IgD-negative memory B cell (primary cell): ENCODE measurements at regions not wholly inside any gene's neighbourhood (a gene's known extent, or its start where the extent isn't known, plus 50 kb on each side); places are given as distances from the start of the nearest gene placed in this dataset.

Experiments used
- H3K27ac Mint-ChIP-seq, 3 donors: one replicate each; pipeline ENCODE4 v1.8.0; 2020 to 2022; ENCODE audit warnings: mild to moderate bottlenecking in 3 of 3, mixed read lengths in 3 of 3, moderate library complexity in 1 of 3
- H3K27me3 Mint-ChIP-seq: one replicate; pipeline ENCODE4 v1.8.0; 2021; ENCODE audit warnings: mixed read lengths
- H3K36me3 Mint-ChIP-seq: one replicate; pipeline ENCODE4 v1.8.0; 2020; ENCODE audit warnings: mild to moderate bottlenecking, mixed read lengths
- H3K4me1 Mint-ChIP-seq, 3 donors: one replicate each; pipeline ENCODE4 v1.8.0; 2020 to 2022; ENCODE audit warnings: mixed read lengths in 3 of 3, mild to moderate bottlenecking in 1 of 3
- H3K4me3 Mint-ChIP-seq, 4 donors: one replicate each; pipeline ENCODE4 v1.8.0; 2020 to 2022; ENCODE audit warnings: mild to moderate bottlenecking in 4 of 4, mixed read lengths in 4 of 4, moderate library complexity in 3 of 4
- H3K9me3 Mint-ChIP-seq, 3 donors: one replicate each; pipeline ENCODE4 v1.8.0; 2020 to 2021; ENCODE audit warnings: mixed read lengths in 3 of 3, mild to moderate bottlenecking in 1 of 3

GRCh38 chr2:206873423-206873822 is 65.9 kb upstream of the CPO start:
- no peak overlapping the region for H3K4me3 Mint-ChIP-seq

DNA sequence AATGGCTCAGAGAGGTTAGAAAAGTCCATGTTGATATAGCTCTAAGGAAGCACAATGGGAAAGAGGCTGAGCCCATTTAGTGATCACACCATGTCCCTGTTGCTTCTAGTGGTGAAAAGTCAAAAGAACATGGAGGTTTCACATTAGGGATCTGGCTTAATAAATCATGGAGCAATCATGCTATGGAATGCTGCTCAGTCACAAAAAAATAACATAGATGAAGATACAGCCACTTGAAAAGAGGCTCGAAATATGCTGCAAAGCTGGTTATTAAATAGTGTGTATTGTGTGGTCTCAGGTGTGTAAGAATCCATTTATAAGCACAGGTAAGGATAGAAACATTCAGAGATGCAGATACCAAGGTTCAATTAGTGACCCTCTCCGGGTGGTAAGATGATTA is 63.6 kb upstream of the CPO start:
- Mint-ChIP-seq H3K27me3 (no peaks in the 10 kb centered on the region), H3K4me1 (peaks cover 0 to 4% (median 3%) of the 10 kb centered on the region in 3 donors), H3K36me3 (peaks cover 2% of the 10 kb centered on the region), H3K4me3 (no peak overlapping the region), H3K9me3 (peaks cover 0 to 2% (median 0%) of the 10 kb centered on the region in 3 donors), H3K27ac (no peak overlapping the region)

More at GRCh38 chr2:206873423-206873822, 65.9 kb upstream of the CPO start:
- Mint-ChIP-seq H3K4me1 (peaks cover 0 to 3% (median 0%) of the 10 kb centered on the region in 3 donors), H3K36me3 (peaks cover 2% of the 10 kb centered on the region), H3K27ac (no peak overlapping the region), H3K9me3 (peaks cover 0 to 2% (median 0%) of the 10 kb centered on the region in 3 donors), H3K27me3 (no peaks in the 10 kb centered on the region)

- Mint-ChIP-seq H3K36me3 (peaks cover 2% of the 10 kb centered on the region), H3K27ac (no peak overlapping the region), H3K9me3 (peaks cover 0 to 2% (median 0%) of the 10 kb centered on the region in 3 donors), H3K27me3 (no peaks in the 10 kb centered on the region), H3K4me1 (peaks cover 0 to 4% (median 3%) of the 10 kb centered on the region in 3 donors), H3K4me3 (no peak overlapping the region)
Observed at GRCh38 chr2:206876216-206876860, 63.0 kb upstream of the CPO start.

DNA sequence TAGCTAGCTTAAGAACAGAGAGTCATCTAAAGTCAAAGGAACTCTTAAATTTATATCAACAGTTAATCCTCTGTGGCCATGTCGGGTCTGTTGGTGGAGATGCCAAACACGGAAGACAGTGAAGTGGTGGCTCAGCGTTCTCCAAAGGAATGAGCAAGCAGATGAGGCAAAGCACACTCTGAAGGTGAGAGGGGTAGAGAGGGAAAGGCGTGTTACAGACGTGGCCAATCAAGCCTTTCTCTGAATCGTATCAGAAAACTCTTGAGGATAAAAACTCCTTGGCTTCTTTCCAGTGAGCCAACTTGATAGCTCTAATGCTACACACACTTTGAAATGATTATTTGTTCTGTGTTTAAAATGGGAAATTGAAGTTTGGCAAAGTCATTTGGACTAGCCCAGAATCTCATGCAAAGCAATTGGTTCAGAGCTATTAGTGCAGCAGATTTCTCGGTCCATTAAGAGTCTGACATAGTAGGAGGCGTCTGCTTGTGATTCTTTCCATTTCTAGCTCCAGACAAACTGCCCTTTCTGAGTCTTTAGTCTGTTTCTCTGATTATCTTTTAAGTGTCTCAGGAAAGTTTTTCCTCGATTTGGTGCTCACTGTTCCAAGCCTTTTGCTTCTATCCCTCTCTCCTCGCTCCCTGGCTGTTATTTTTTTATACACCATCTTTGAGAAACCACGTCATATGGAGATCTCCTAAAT is 57.5 kb upstream of the CPO start:
- Mint-ChIP-seq H3K27ac (no peak overlapping the region), H3K4me1 (peaks cover 0 to 4% (median 3%) of the 10 kb centered on the region in 3 donors)

DNA sequence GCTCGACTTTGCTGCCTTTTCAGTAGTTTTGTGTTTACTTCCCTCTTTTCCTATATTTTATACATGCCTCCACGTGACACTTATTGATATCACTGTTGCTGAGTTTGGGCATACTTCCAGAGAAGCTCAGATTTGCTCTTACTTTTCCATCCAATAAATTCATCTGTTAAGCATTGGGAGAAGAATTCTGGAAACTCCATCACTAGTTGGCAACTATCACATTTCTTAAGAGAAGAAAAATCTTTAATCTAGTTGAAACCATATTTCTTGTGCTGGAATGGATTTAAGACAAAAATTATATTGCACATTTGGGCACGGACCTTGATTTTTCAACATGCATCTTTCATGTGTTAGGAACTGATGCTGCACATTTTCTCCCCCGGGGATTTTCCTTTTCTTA is 52.6 kb upstream of the CPO start:
- H3K4me1 Mint-ChIP-seq = no peaks in the 10 kb centered on the region
- no peak overlapping the region for H3K4me3 Mint-ChIP-seq
- no peak overlapping the region for H3K27ac Mint-ChIP-seq
- no peaks in the 10 kb centered on the region for H3K27me3 Mint-ChIP-seq
- peaks cover 0 to 2% (median 0%) of the 10 kb centered on the region in 3 donors for H3K9me3 Mint-ChIP-seq
- peaks cover 3% of the 10 kb centered on the region for H3K36me3 Mint-ChIP-seq

More for the DNA sequence above, 57.5 kb upstream of the CPO start:
- H3K9me3 Mint-ChIP-seq = peaks cover 0 to 2% (median 0%) of the 10 kb centered on the region in 3 donors
- no peak overlapping the region for H3K4me3 Mint-ChIP-seq
- no peaks in the 10 kb centered on the region for H3K27me3 Mint-ChIP-seq
- peaks cover 5% of the 10 kb centered on the region for H3K36me3 Mint-ChIP-seq

DNA sequence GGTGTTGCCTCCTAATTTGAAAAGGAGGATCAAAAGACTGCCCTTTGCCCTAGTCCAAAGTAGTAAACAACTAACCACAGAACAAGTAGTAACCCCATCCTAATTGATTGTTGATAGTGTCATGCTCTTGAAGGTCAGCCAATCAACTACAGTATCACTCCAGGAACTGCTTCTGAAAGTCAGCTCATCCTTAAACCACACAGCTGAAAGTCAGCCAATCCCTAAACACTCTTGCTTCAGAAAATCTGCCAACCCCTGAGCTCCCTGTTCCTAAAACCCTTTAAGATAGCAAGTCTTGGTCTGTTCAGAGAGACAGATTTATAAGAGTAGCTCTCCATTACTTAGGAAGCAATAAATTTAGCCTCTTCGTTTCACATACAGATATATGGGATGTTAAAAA is 51.6 kb upstream of the CPO start:
- Mint-ChIP-seq H3K36me3 (no peaks in the 10 kb centered on the region), H3K27ac (no peak overlapping the region), H3K9me3 (no peaks in the 10 kb centered on the region), H3K27me3 (no peaks in the 10 kb centered on the region), H3K4me1 (no peaks in the 10 kb centered on the region), H3K4me3 (no peak overlapping the region)
